Endothelial cell (in vitro differentiated cells): ENCODE measurements at regions not wholly inside any gene's neighbourhood (a gene's known extent, or its start where the extent isn't known, plus 50 kb on each side); places are given as distances from the start of the nearest gene placed in this dataset.
"Not testable (repeated sequence)": the region's sequence is repeated elsewhere in the genome, so short reads cannot be mapped to it uniquely, and the experiment has no call there.

ENCODE experiments used
- DNase-seq: peaks from one replicate; pipeline ENCODE4 v3.0.0; 2021; ENCODE audit warnings: low spot score
- H3K27ac Mint-ChIP-seq: one replicate; pipeline ENCODE4 v1.8.0; 2021; ENCODE audit warnings: mixed read lengths, inconsistent platforms; ENCODE audit not compliant: unreplicated experiment
- H3K27me3 Mint-ChIP-seq: one replicate; pipeline ENCODE4 v1.8.0; 2021; ENCODE audit warnings: mild to moderate bottlenecking, moderate library complexity, mixed read lengths, inconsistent platforms; ENCODE audit not compliant: unreplicated experiment
- H3K36me3 Mint-ChIP-seq: one replicate; pipeline ENCODE4 v1.8.0; 2021; ENCODE audit warnings: mild to moderate bottlenecking, low read depth, mixed read lengths, inconsistent platforms; ENCODE audit not compliant: unreplicated experiment
- H3K4me1 Mint-ChIP-seq: one replicate; pipeline ENCODE4 v1.8.0; 2021; ENCODE audit warnings: mild to moderate bottlenecking, mixed read lengths, inconsistent platforms; ENCODE audit not compliant: unreplicated experiment
- H3K4me3 Mint-ChIP-seq: one replicate; pipeline ENCODE4 v1.8.0; 2021; ENCODE audit warnings: mild to moderate bottlenecking, mixed read lengths, inconsistent platforms; ENCODE audit not compliant: unreplicated experiment
- H3K9me3 Mint-ChIP-seq: one replicate; pipeline ENCODE4 v1.8.0; 2021; ENCODE audit warnings: mixed read lengths, inconsistent platforms; ENCODE audit not compliant: unreplicated experiment
- CTCF ChIP-seq: fragments of 200-600 bp; sonication (generic); IDR thresholded peaks from one replicate; pipeline ENCODE4 v1.5.0; 2021; ENCODE audit warnings: antibody characterized with exemption; ENCODE audit not compliant: unreplicated experiment

DNA sequence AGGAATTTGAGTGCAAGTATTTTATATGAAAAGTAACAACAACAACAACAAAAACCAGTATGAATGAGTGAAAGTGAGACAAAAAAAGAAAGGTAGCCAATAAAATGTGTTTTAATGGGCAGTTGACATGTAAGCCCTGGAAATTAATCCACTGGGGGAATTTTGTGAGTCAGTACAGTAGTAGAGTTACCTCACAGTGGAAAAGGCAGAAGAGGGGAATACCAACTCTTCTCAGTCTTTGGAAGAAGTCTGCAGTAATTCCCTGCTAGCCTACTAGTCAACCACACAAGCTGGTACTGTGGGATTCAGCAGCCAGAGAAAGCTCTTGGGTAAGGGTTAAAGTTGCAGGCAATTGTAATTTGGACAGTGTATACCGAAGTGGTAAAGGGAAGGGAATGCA is 76.3 kb upstream of the IL15 start:
- Mint-ChIP-seq H3K27ac (no peak overlapping the region), H3K4me3 (no peak overlapping the region), H3K36me3 (no peaks in the 10 kb centered on the region), H3K4me1 (no peaks in the 10 kb centered on the region), H3K27me3 (no peaks in the 10 kb centered on the region), H3K9me3 (no peaks in the 10 kb centered on the region)
- TF ChIP-seq CTCF, result no peak
- no peak for DNase-seq

- H3K27me3 Mint-ChIP-seq, result no peaks in the 10 kb centered on the region
- H3K4me3 Mint-ChIP-seq, result no peak overlapping the region
- no peaks in the 10 kb centered on the region for H3K36me3 Mint-ChIP-seq
- DNase-seq, result no peak
- no peaks in the 10 kb centered on the region for H3K4me1 Mint-ChIP-seq
- H3K9me3 Mint-ChIP-seq, result no peaks in the 10 kb centered on the region
- no peak for TF ChIP-seq CTCF
- H3K27ac Mint-ChIP-seq, result no peak overlapping the region
Measured at GRCh38 chr4:141562649-141563048, 73.7 kb upstream of the IL15 start.

GRCh38 chr4:141563723-141564122 is 72.7 kb upstream of the IL15 start:
- Mint-ChIP-seq H3K27me3 (no peaks in the 10 kb centered on the region), H3K4me1 (no peaks in the 10 kb centered on the region), H3K27ac (no peak overlapping the region), H3K4me3 (no peak overlapping the region), H3K9me3 (no peaks in the 10 kb centered on the region), H3K36me3 (no peaks in the 10 kb centered on the region)
- DNase-seq, result no peak
- TF ChIP-seq CTCF, result no peak

DNA sequence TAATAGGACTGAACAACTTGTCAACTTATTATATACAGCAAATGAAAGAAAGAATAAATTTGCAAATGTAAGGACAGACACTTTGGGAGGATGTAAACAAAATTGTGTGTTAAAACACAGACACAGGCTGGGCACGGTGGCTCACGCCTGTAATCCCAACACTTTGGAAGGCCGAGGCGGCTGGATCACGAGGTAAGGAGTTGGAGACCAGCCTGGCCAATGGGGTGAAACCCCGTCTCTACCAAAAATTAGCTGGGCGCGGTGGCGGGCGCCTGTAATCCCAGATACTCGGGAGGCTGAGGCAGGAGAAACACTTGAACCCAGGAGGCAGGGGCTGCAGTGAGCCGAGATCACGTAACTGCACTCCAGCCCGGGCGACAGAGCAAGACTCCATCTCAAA is 71.4 kb upstream of the IL15 start:
- not testable (repeated sequence) for H3K36me3 Mint-ChIP-seq, DNase-seq, H3K27ac Mint-ChIP-seq, H3K4me3 Mint-ChIP-seq, H3K9me3 Mint-ChIP-seq, H3K27me3 Mint-ChIP-seq, H3K4me1 Mint-ChIP-seq

GRCh38 chr4:141565379-141566089 is 70.8 kb upstream of the IL15 start:
- DNase-seq, result no peak
- no peak overlapping the region for H3K27ac Mint-ChIP-seq

More at GRCh38 chr4:141565379-141566089, 70.8 kb upstream of the IL15 start:
- H3K4me3 Mint-ChIP-seq, result no peak overlapping the region
- H3K9me3 Mint-ChIP-seq, result no peaks in the 10 kb centered on the region
- H3K36me3 Mint-ChIP-seq, result no peaks in the 10 kb centered on the region
- H3K27me3 Mint-ChIP-seq, result no peaks in the 10 kb centered on the region
- no peaks in the 10 kb centered on the region for H3K4me1 Mint-ChIP-seq
- TF ChIP-seq CTCF, result no peak
